GM23338 (cell line): ENCODE measurements at regions not wholly inside any gene's neighbourhood (a gene's known extent, or its start where the extent isn't known, plus 50 kb on each side); places are given as distances from the start of the nearest gene placed in this dataset.

Source experiments
- ATAC-seq: fragments of 200-7000 bp; cut with Tn5 transposase; 3 replicates; pipeline ENCODE4 v1.9.1; 2020
- DNase-seq: peaks from one replicate; pipeline ENCODE4 v3.0.0-alpha.2; 2015; ENCODE audit warnings: low spot score
- H2AFZ ChIP-seq: fragments of 200-600 bp; sonication (generic); 2 replicates; pipeline ENCODE4 v1.8.0; 2016; ENCODE audit warnings: antibody characterized with exemption, mild to moderate bottlenecking, moderate library complexity
- H3F3A ChIP-seq: fragments of 200-600 bp; sonication (generic); replicated peaks from 2 replicates; pipeline ENCODE4 v1.8.0; 2017; ENCODE audit warnings: antibody characterized with exemption, mixed run types, low read depth
- H3K27ac ChIP-seq: fragments of 200-600 bp; sonication (generic); 2 replicates; pipeline ENCODE4 v1.6.1; 2016; ENCODE audit warnings: low read depth
- H3K27me3 ChIP-seq: fragments of 200-600 bp; sonication (generic); 2 replicates; pipeline ENCODE4 v1.8.0; 2016; ENCODE audit warnings: mild to moderate bottlenecking, mixed run types, moderate library complexity; ENCODE audit not compliant: insufficient read depth
- H3K36me3 ChIP-seq: fragments of 200-600 bp; sonication (generic); 2 replicates; pipeline ENCODE4 v1.8.0; 2016; ENCODE audit warnings: mild to moderate bottlenecking; ENCODE audit not compliant: insufficient read depth
- H3K4me1 ChIP-seq: fragments of 200-600 bp; sonication (generic); 2 replicates; pipeline ENCODE4 v1.8.0; 2016; ENCODE audit warnings: mild to moderate bottlenecking, moderate library complexity; ENCODE audit not compliant: insufficient read depth
- H3K4me2 ChIP-seq: fragments of 200-600 bp; sonication (generic); 2 replicates; pipeline ENCODE4 v1.7.1; 2017; ENCODE audit warnings: mixed run types
- H3K4me3 ChIP-seq: fragments of 200-600 bp; sonication (generic); 2 replicates; pipeline ENCODE4 v1.6.1; 2016; ENCODE audit warnings: mixed run types
- H3K79me2 ChIP-seq: fragments of 200-600 bp; sonication (generic); replicated peaks from 2 replicates; pipeline ENCODE4 v1.8.0; 2017; ENCODE audit warnings: mild to moderate bottlenecking; ENCODE audit not compliant: insufficient read depth
- H3K9me2 ChIP-seq: fragments of 200-600 bp; sonication (generic); 2 replicates; pipeline ENCODE4 v1.8.0; 2017; ENCODE audit not compliant: insufficient read depth
- H4K20me1 ChIP-seq: fragments of 200-600 bp; sonication (generic); replicated peaks from 2 replicates; pipeline ENCODE4 v1.8.0; 2017; ENCODE audit warnings: mild to moderate bottlenecking; ENCODE audit not compliant: insufficient read depth
- H3K27ac Mint-ChIP-seq: 2 replicates; pipeline ENCODE4 v1.8.0; 2020; ENCODE audit warnings: inconsistent platforms, mild to moderate bottlenecking, moderate library complexity, mixed read lengths
- H3K27me3 Mint-ChIP-seq: 3 replicates; pipeline ENCODE4 v1.8.0; 2022; ENCODE audit warnings: low read depth, mild to moderate bottlenecking, moderate library complexity, mixed read lengths, inconsistent platforms; ENCODE audit not compliant: insufficient read depth, poor library complexity
- H3K36me3 Mint-ChIP-seq: 3 replicates; pipeline ENCODE4 v1.8.0; 2021; ENCODE audit warnings: low read depth, mild to moderate bottlenecking, inconsistent platforms, moderate library complexity, mixed read lengths
- H3K4me1 Mint-ChIP-seq: 3 replicates; pipeline ENCODE4 v1.8.0; 2020; ENCODE audit warnings: mild to moderate bottlenecking, inconsistent platforms, mixed read lengths
- H3K4me3 Mint-ChIP-seq: 3 replicates; pipeline ENCODE4 v1.8.0; 2021; ENCODE audit warnings: moderate library complexity, mild to moderate bottlenecking, inconsistent platforms, mixed read lengths
- H3K9me3 Mint-ChIP-seq: 3 replicates; pipeline ENCODE4 v1.8.0; 2020; ENCODE audit warnings: moderate library complexity, mild to moderate bottlenecking, inconsistent platforms, mixed read lengths
- CREB1 ChIP-seq: fragments of 250-450 bp; sonication (Bioruptor Pico); IDR thresholded peaks from 2 replicates; pipeline ENCODE4 v1.5.0; 2020; ENCODE audit warnings: low read depth, mild to moderate bottlenecking, moderate library complexity
- ETS1 ChIP-seq: IDR thresholded peaks from 2 replicates; pipeline ENCODE4 v1.6.1; 2016; ENCODE audit warnings: antibody characterized with exemption
- NANOG ChIP-seq: IDR thresholded peaks from 2 replicates; pipeline ENCODE4 v1.6.1; 2016; ENCODE audit warnings: antibody characterized with exemption, borderline replicate concordance
- ZNF331 ChIP-seq: fragments of 250-450 bp; sonication (Bioruptor Pico); IDR thresholded peaks from 2 replicates; pipeline ENCODE4 v1.5.0; 2020; ENCODE audit warnings: low read depth, mild to moderate bottlenecking, moderate library complexity
- TF ChIP-seq, protein P1 (sequence below): fragments of 250-450 bp; sonication (Bioruptor Pico); IDR thresholded peaks from 2 replicates; pipeline ENCODE4 v1.5.0; 2020; ENCODE audit warnings: mild to moderate bottlenecking, moderate library complexity
- TF ChIP-seq, protein P2 (sequence below): IDR thresholded peaks from one replicate; pipeline ENCODE4 v1.6.1; 2018; ENCODE audit warnings: antibody characterized with exemption; ENCODE audit not compliant: unreplicated experiment

DNA sequence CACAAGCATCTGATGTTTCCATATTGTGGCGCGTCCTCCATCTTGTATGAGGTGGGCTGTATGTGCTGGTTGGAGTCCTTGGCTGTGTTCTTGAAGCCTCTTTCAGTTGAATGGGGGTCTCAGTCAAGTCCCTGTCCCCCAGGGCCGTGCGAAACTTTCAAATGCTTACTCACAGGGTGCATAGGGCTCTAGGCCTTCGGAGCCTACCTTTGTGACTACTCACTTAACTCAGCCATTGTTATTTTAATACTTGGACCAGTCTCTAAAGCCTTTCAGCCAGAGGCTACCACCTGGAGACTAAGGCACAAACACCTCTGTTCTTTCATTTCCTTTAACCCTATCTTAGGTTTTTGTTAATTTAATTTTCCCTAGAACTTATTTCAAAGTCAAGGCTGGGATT, 785.9 kb downstream of the GATA3 start:
- Histone ChIP-seq H3K9me2 (no peaks in the 10 kb centered on the region), H4K20me1 (no peaks in the 10 kb centered on the region), H3K79me2 (no peaks in the 10 kb centered on the region), H3F3A (no peaks in the 10 kb centered on the region), H3K4me2 (0 out of 2 replicates have a peak overlapping the region, but pooled peaks have one; percentile 4), H3K27ac (no peak overlapping the region), H3K36me3 (no peaks in the 10 kb centered on the region), H3K4me1 (peaks cover 6% of the 10 kb centered on the region; the same call in 1 of the 2 replicates), H3K27me3 (peaks cover 41% of the 10 kb centered on the region), H3K4me3 (no peak overlapping the region), H2AFZ (no peak overlapping the region)
- no peak overlapping the region for H3K27ac Mint-ChIP-seq
- H3K4me3 Mint-ChIP-seq, result no peak overlapping the region
- peak; percentile 77 for DNase-seq
- peaks cover 6% of the 10 kb centered on the region for H3K27me3 Mint-ChIP-seq
- TF ChIP-seq CREB1 (CRISPR knock-in tag), result no peak
- TF ChIP-seq ZNF331 (CRISPR knock-in tag), result no peak
- TF ChIP-seq NANOG, result no peak
- TF ChIP-seq, protein P1, sequence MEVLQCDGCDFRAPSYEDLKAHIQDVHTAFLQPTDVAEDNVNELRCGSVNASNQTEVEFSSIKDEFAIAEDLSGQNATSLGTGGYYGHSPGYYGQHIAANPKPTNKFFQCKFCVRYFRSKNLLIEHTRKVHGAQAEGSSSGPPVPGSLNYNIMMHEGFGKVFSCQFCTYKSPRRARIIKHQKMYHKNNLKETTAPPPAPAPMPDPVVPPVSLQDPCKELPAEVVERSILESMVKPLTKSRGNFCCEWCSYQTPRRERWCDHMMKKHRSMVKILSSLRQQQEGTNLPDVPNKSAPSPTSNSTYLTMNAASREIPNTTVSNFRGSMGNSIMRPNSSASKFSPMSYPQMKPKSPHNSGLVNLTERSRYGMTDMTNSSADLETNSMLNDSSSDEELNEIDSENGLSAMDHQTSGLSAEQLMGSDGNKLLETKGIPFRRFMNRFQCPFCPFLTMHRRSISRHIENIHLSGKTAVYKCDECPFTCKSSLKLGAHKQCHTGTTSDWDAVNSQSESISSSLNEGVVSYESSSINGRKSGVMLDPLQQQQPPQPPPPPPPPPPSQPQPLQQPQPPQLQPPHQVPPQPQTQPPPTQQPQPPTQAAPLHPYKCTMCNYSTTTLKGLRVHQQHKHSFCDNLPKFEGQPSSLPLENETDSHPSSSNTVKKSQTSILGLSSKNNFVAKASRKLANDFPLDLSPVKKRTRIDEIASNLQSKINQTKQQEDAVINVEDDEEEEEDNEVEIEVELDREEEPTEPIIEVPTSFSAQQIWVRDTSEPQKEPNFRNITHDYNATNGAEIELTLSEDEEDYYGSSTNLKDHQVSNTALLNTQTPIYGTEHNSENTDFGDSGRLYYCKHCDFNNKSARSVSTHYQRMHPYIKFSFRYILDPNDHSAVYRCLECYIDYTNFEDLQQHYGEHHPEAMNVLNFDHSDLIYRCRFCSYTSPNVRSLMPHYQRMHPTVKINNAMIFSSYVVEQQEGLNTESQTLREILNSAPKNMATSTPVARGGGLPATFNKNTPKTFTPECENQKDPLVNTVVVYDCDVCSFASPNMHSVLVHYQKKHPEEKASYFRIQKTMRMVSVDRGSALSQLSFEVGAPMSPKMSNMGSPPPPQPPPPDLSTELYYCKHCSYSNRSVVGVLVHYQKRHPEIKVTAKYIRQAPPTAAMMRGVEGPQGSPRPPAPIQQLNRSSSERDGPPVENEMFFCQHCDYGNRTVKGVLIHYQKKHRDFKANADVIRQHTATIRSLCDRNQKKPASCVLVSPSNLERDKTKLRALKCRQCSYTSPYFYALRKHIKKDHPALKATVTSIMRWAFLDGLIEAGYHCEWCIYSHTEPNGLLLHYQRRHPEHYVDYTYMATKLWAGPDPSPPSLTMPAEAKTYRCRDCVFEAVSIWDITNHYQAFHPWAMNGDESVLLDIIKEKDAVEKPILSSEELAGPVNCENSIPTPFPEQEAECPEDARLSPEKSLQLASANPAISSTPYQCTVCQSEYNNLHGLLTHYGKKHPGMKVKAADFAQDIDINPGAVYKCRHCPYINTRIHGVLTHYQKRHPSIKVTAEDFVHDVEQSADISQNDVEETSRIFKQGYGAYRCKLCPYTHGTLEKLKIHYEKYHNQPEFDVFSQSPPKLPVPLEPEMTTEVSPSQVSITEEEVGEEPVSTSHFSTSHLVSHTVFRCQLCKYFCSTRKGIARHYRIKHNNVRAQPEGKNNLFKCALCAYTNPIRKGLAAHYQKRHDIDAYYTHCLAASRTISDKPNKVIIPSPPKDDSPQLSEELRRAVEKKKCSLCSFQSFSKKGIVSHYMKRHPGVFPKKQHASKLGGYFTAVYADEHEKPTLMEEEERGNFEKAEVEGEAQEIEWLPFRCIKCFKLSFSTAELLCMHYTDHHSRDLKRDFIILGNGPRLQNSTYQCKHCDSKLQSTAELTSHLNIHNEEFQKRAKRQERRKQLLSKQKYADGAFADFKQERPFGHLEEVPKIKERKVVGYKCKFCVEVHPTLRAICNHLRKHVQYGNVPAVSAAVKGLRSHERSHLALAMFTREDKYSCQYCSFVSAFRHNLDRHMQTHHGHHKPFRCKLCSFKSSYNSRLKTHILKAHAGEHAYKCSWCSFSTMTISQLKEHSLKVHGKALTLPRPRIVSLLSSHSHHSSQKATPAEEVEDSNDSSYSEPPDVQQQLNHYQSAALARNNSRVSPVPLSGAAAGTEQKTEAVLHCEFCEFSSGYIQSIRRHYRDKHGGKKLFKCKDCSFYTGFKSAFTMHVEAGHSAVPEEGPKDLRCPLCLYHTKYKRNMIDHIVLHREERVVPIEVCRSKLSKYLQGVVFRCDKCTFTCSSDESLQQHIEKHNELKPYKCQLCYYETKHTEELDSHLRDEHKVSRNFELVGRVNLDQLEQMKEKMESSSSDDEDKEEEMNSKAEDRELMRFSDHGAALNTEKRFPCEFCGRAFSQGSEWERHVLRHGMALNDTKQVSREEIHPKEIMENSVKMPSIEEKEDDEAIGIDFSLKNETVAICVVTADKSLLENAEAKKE (CRISPR knock-in tag), result peak; percentile 58; the same call in 1 of the 2 replicates
- TF ChIP-seq ETS1, result no peak
- TF ChIP-seq, protein P2, sequence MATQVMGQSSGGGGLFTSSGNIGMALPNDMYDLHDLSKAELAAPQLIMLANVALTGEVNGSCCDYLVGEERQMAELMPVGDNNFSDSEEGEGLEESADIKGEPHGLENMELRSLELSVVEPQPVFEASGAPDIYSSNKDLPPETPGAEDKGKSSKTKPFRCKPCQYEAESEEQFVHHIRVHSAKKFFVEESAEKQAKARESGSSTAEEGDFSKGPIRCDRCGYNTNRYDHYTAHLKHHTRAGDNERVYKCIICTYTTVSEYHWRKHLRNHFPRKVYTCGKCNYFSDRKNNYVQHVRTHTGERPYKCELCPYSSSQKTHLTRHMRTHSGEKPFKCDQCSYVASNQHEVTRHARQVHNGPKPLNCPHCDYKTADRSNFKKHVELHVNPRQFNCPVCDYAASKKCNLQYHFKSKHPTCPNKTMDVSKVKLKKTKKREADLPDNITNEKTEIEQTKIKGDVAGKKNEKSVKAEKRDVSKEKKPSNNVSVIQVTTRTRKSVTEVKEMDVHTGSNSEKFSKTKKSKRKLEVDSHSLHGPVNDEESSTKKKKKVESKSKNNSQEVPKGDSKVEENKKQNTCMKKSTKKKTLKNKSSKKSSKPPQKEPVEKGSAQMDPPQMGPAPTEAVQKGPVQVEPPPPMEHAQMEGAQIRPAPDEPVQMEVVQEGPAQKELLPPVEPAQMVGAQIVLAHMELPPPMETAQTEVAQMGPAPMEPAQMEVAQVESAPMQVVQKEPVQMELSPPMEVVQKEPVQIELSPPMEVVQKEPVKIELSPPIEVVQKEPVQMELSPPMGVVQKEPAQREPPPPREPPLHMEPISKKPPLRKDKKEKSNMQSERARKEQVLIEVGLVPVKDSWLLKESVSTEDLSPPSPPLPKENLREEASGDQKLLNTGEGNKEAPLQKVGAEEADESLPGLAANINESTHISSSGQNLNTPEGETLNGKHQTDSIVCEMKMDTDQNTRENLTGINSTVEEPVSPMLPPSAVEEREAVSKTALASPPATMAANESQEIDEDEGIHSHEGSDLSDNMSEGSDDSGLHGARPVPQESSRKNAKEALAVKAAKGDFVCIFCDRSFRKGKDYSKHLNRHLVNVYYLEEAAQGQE, result no peak
- H3K9me3 Mint-ChIP-seq, result peaks cover 6% of the 10 kb centered on the region; the same call in 2 of the 3 replicates
- H3K4me1 Mint-ChIP-seq, result peaks cover 11% of the 10 kb centered on the region
- peak; percentile 100 for ATAC-seq
- no peaks in the 10 kb centered on the region for H3K36me3 Mint-ChIP-seq
